SW480 (cell line): ENCODE measurements at regions not wholly inside any gene's neighbourhood (a gene's known extent, or its start where the extent isn't known, plus 50 kb on each side); places are given as distances from the start of the nearest gene placed in this dataset.

Experiments used
- DNase-seq: peaks from one replicate; pipeline ENCODE4 v3.0.0-alpha.2; 2016; ENCODE audit warnings: low spot score

- DNase-seq = no peak
Measured at GRCh38 chr14:25756876-25757275, 706.9 kb upstream of the STXBP6 start.

- no peak for DNase-seq
Measured at GRCh38 chr14:25753130-25753529, 703.2 kb upstream of the STXBP6 start.

- DNase-seq = no peak
Measured at GRCh38 chr14:25750436-25750835, 700.5 kb upstream of the STXBP6 start.
